Epithelial cell of proximal tubule (primary cell): ENCODE measurements at regions not wholly inside any gene's neighbourhood (a gene's known extent, or its start where the extent isn't known, plus 50 kb on each side); places are given as distances from the start of the nearest gene placed in this dataset.

ENCODE experiments used
- DNase-seq: peaks from one replicate; pipeline ENCODE4 v3.0.0-alpha.2; 2011; ENCODE audit warnings: low read depth
- H3K4me3 ChIP-seq: 2 replicates; pipeline ENCODE4 v1.5.1; 2011; ENCODE audit warnings: low read depth, mild to moderate bottlenecking, low read length
- CTCF ChIP-seq: conservative IDR thresholded peaks from 2 replicates; pipeline ENCODE4 v1.5.1; 2012; ENCODE audit warnings: low read depth, mild to moderate bottlenecking, low read length

- TF ChIP-seq CTCF = no peak
- peak; percentile 45 for DNase-seq
- no peak overlapping the region for H3K4me3 ChIP-seq
These were observed 116.9 kb upstream of the PWP1 start for GRCh38 chr12:107568718-107569117.

- TF ChIP-seq CTCF = no peak
- no peak overlapping the region for H3K4me3 ChIP-seq
- DNase-seq = no peak
These were observed 114.9 kb upstream of the PWP1 start for GRCh38 chr12:107570721-107571120.

GRCh38 chr12:107571492-107571891, 114.1 kb upstream of the PWP1 start:
- H3K4me3 ChIP-seq = no peak overlapping the region
- no peak for DNase-seq
- TF ChIP-seq CTCF = no peak

GRCh38 chr12:107574691-107575090, 110.9 kb upstream of the PWP1 start:
- no peak overlapping the region for H3K4me3 ChIP-seq
- no peak for DNase-seq
- TF ChIP-seq CTCF = no peak

- no peak for TF ChIP-seq CTCF
- H3K4me3 ChIP-seq = peak overlapping the region; percentile 27
- no peak for DNase-seq
These were observed 104.6 kb upstream of the PWP1 start for GRCh38 chr12:107580750-107581618.

GRCh38 chr12:107581619-107582015, 104.0 kb upstream of the PWP1 start:
- TF ChIP-seq CTCF = no peak
- H3K4me3 ChIP-seq = peak overlapping the region; percentile 27
- DNase-seq = no peak

GRCh38 chr12:107583551-107583950, 102.0 kb upstream of the PWP1 start:
- DNase-seq = no peak
- H3K4me3 ChIP-seq = no peak overlapping the region
- TF ChIP-seq CTCF = no peak
